WTC11 (cell line): ENCODE measurements at regions not wholly inside any gene's neighbourhood (a gene's known extent, or its start where the extent isn't known, plus 50 kb on each side); places are given as distances from the start of the nearest gene placed in this dataset.

Experiments
- ATAC-seq: fragments of 200-7000 bp; cut with Tn5 transposase; 2 replicates; pipeline ENCODE4 v1.10.0; 2021; ENCODE audit warnings: mild to moderate bottlenecking, moderate library complexity
- CTCF ChIA-PET: fragments of 300-600 bp; sonication (Branson Sonifier 250); formaldehyde crosslinking; loops from one replicate; lab custom pipeline; 2021; ENCODE audit warnings: antibody characterized with exemption; lab: Charles Lee
- POLR2A ChIA-PET: fragments of 350-600 bp; sonication (Branson Sonifier 250); formaldehyde crosslinking; loops from one replicate; lab custom pipeline; 2021; ENCODE audit warnings: antibody characterized with exemption; lab: Charles Lee
- DNase-seq: peaks from one replicate; pipeline ENCODE4 v3.0.0; 2021; ENCODE audit warnings: low spot score
- H3K27ac Mint-ChIP-seq: 2 replicates; pipeline ENCODE4 v1.8.0; 2021; ENCODE audit warnings: mixed read lengths
- H3K27me3 Mint-ChIP-seq: 2 replicates; pipeline ENCODE4 v1.8.0; 2021; ENCODE audit warnings: low read depth, mild to moderate bottlenecking, moderate library complexity, mixed read lengths
- H3K36me3 Mint-ChIP-seq: 2 replicates; pipeline ENCODE4 v1.8.0; 2021; ENCODE audit warnings: mixed read lengths
- H3K4me1 Mint-ChIP-seq: 2 replicates; pipeline ENCODE4 v1.8.0; 2022; ENCODE audit warnings: mixed read lengths
- H3K4me3 Mint-ChIP-seq: 2 replicates; pipeline ENCODE4 v1.8.0; 2021; ENCODE audit warnings: mild to moderate bottlenecking, moderate library complexity, mixed read lengths
- H3K9me3 Mint-ChIP-seq: 2 replicates; pipeline ENCODE4 v1.8.0; 2021; ENCODE audit warnings: mixed read lengths
- ETV6 ChIP-seq: sonication (generic); formaldehyde crosslinking; IDR thresholded peaks from 2 replicates; pipeline ENCODE4 v1.8.1; 2022; ENCODE audit warnings: mild to moderate bottlenecking, missing genetic modification reagents
- JUN ChIP-seq: sonication (generic); formaldehyde crosslinking; IDR thresholded peaks from 2 replicates; pipeline ENCODE4 v1.8.0; 2023; ENCODE audit warnings: mild to moderate bottlenecking, missing genetic modification reagents
- MXD4 ChIP-seq: fragments of 250-450 bp; sonication (Bioruptor Pico); IDR thresholded peaks from 2 replicates; pipeline ENCODE4 v1.8.0; 2021; ENCODE audit warnings: mild to moderate bottlenecking, moderate library complexity, borderline replicate concordance
- MYBL2 ChIP-seq: sonication (generic); formaldehyde crosslinking; IDR thresholded peaks from 2 replicates; pipeline ENCODE4 v1.8.1; 2023; ENCODE audit warnings: mild to moderate bottlenecking, moderate library complexity, missing genetic modification reagents
- NFE2L1 ChIP-seq: sonication (generic); formaldehyde crosslinking; IDR thresholded peaks from 2 replicates; pipeline ENCODE4 v1.8.1; 2023; ENCODE audit warnings: missing genetic modification reagents
- OVOL2 ChIP-seq: fragments of 250-450 bp; sonication (Bioruptor Pico); IDR thresholded peaks from 2 replicates; pipeline ENCODE4 v1.9.0; 2021; ENCODE audit warnings: mild to moderate bottlenecking, borderline replicate concordance
- SMAD3 ChIP-seq: sonication (generic); formaldehyde crosslinking; IDR thresholded peaks from 2 replicates; pipeline ENCODE4 v1.8.0; 2022; ENCODE audit warnings: missing genetic modification reagents, mild to moderate bottlenecking, borderline replicate concordance
- TCF7 ChIP-seq: sonication (generic); formaldehyde crosslinking; IDR thresholded peaks from 2 replicates; pipeline ENCODE4 v1.8.0; 2022; ENCODE audit warnings: mild to moderate bottlenecking, low read depth, missing genetic modification reagents, moderate library complexity
- ZNF138 ChIP-seq: sonication (generic); formaldehyde crosslinking; conservative IDR thresholded peaks from 2 replicates; pipeline ENCODE4 v1.8.1; 2022; ENCODE audit warnings: mild to moderate bottlenecking, moderate library complexity, missing genetic modification reagents
- ZNF671 ChIP-seq: fragments of 250-450 bp; sonication (Bioruptor Pico); IDR thresholded peaks from 2 replicates; pipeline ENCODE4 v1.8.0; 2021; ENCODE audit warnings: mild to moderate bottlenecking
- TF ChIP-seq, protein P1 (sequence below): fragments of 250-450 bp; sonication (Bioruptor Pico); IDR thresholded peaks from 2 replicates; pipeline ENCODE4 v1.9.0; 2021; ENCODE audit warnings: mild to moderate bottlenecking
- TF ChIP-seq, protein P2 (sequence below): fragments of 250-450 bp; sonication (Bioruptor Pico); IDR thresholded peaks from 2 replicates; pipeline ENCODE4 v1.9.0; 2021; ENCODE audit warnings: mild to moderate bottlenecking, borderline replicate concordance
- TF ChIP-seq, protein P3 (sequence below): fragments of 250-450 bp; sonication (Bioruptor Pico); IDR thresholded peaks from 2 replicates; pipeline ENCODE4 v1.9.0; 2021; ENCODE audit warnings: moderate library complexity, mild to moderate bottlenecking, inconsistent platforms, borderline replicate concordance
- TF ChIP-seq, protein P4 (sequence below): sonication (generic); formaldehyde crosslinking; IDR thresholded peaks from 2 replicates; pipeline ENCODE4 v1.8.1; 2023; ENCODE audit warnings: mild to moderate bottlenecking, missing genetic modification reagents, moderate library complexity
- TF ChIP-seq, protein P5 (sequence below): sonication (generic); formaldehyde crosslinking; IDR thresholded peaks from 2 replicates; pipeline ENCODE4 v1.8.1; 2022; ENCODE audit warnings: low read depth, missing genetic modification reagents, borderline replicate concordance
- TF ChIP-seq, protein P6 (sequence below): sonication (generic); formaldehyde crosslinking; IDR thresholded peaks from 2 replicates; pipeline ENCODE4 v1.8.0; 2023; ENCODE audit warnings: missing genetic modification reagents, mild to moderate bottlenecking, borderline replicate concordance

DNA sequence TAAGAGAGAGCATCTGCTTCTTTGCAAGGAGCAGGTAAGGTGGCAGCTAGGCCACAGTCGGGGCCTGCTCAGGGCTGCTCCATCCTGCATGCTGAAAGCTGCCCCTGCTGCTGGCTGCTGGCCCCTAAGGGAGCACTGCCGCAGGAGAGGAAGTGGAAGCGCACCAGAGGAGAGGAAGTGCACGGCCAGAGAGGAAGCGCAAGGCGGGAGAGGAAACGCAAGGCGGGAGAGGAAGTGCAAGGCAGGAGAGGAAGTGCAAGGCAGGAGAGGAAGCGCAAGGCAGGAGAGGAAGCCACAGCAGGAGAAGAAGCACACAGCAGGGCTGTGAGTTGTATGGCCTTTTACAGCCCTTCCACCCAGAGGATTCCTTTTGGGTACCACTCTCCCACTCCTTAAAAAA is 539.0 kb upstream of the TNP1 start:
- H3K9me3 Mint-ChIP-seq = 0 out of 2 replicates have a peak, but pooled peaks cover 2% of the 10 kb centered on the region
- H3K36me3 Mint-ChIP-seq = no peaks in the 10 kb centered on the region
- no peaks in the 10 kb centered on the region; the same call in 1 of the 2 replicates for H3K27me3 Mint-ChIP-seq
- TF ChIP-seq ETV6 (CRISPR knock-in tag) (peak; percentile 89), TCF7 (CRISPR knock-in tag) (no peak)
- TF ChIP-seq, all 79 proteins: peak for 1
- no peak for DNase-seq
- Mint-ChIP-seq H3K27ac (no peak overlapping the region), H3K4me1 (peaks cover 5% of the 10 kb centered on the region), H3K4me3 (no peak overlapping the region)
- POLR2A ChIA-PET = interaction anchor here (0.6 kb wide), 1 partner anchor 1486 kb away, joined by 3 read pairs; no protein-coding TSS in a partner anchor
- CTCF ChIA-PET = no interaction called here
- ATAC-seq = no peak

DNA sequence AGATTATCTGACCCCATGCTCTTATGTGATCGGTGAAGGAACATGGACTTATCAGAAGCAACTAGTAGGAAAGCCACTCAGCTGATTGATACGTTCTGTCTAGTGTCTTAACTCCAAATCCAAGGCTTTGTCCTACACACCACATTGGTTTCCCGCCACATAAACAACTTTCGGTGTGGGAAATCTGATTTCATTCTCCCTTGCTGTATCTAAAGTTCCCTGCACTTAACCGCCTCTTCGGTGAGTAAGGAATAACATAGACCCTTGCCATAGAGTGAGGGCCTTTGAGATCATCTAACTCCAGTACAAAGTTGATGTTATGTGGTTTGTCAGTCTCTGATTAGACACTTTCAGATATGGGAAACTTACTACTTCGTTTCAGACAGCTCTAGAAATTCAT is 538.2 kb upstream of the TNP1 start:
- no peak for DNase-seq
- H3K9me3 Mint-ChIP-seq = peaks cover 2% of the 10 kb centered on the region; the same call in 1 of the 2 replicates
- no peaks in the 10 kb centered on the region for H3K36me3 Mint-ChIP-seq
- POLR2A ChIA-PET = no interaction called here
- no peaks in the 10 kb centered on the region for H3K4me1 Mint-ChIP-seq
- H3K27me3 Mint-ChIP-seq = no peaks in the 10 kb centered on the region; the same call in 1 of the 2 replicates
- H3K27ac Mint-ChIP-seq = no peak overlapping the region
- CTCF ChIA-PET = no interaction called here
- no peak for ATAC-seq
- H3K4me3 Mint-ChIP-seq = no peak overlapping the region
- no peak for TF ChIP-seq NFE2L1
- no peak for TF ChIP-seq MXD4
- TF ChIP-seq SMAD3 (CRISPR knock-in tag) = no peak
- no peak for TF ChIP-seq OVOL2 (CRISPR knock-in tag)
- TF ChIP-seq ZNF138 (CRISPR knock-in tag) = no peak

DNA sequence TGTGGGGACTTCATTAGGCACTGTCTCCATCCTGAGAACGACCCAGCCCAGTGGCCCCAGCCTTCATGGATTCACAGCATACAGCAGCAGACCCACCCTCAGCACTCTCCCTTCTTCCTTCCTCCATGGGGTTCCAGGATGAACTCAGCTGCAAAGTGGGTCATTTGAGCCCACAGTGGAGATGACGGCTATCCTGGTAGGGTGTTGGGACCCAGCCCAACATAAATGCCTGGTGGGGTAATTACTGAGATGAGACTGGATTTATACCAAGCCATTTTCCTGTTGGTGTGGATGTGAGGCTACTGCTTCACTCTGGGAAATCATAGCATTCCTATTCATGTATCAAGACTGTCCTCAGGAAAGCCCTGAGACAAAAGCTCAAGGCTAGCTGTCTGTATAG is 536.7 kb upstream of the TNP1 start:
- CTCF ChIA-PET = no interaction called here
- TF ChIP-seq, protein P1, sequence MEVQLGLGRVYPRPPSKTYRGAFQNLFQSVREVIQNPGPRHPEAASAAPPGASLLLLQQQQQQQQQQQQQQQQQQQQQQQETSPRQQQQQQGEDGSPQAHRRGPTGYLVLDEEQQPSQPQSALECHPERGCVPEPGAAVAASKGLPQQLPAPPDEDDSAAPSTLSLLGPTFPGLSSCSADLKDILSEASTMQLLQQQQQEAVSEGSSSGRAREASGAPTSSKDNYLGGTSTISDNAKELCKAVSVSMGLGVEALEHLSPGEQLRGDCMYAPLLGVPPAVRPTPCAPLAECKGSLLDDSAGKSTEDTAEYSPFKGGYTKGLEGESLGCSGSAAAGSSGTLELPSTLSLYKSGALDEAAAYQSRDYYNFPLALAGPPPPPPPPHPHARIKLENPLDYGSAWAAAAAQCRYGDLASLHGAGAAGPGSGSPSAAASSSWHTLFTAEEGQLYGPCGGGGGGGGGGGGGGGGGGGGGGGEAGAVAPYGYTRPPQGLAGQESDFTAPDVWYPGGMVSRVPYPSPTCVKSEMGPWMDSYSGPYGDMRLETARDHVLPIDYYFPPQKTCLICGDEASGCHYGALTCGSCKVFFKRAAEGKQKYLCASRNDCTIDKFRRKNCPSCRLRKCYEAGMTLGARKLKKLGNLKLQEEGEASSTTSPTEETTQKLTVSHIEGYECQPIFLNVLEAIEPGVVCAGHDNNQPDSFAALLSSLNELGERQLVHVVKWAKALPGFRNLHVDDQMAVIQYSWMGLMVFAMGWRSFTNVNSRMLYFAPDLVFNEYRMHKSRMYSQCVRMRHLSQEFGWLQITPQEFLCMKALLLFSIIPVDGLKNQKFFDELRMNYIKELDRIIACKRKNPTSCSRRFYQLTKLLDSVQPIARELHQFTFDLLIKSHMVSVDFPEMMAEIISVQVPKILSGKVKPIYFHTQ = no peak
- TF ChIP-seq, protein P2, sequence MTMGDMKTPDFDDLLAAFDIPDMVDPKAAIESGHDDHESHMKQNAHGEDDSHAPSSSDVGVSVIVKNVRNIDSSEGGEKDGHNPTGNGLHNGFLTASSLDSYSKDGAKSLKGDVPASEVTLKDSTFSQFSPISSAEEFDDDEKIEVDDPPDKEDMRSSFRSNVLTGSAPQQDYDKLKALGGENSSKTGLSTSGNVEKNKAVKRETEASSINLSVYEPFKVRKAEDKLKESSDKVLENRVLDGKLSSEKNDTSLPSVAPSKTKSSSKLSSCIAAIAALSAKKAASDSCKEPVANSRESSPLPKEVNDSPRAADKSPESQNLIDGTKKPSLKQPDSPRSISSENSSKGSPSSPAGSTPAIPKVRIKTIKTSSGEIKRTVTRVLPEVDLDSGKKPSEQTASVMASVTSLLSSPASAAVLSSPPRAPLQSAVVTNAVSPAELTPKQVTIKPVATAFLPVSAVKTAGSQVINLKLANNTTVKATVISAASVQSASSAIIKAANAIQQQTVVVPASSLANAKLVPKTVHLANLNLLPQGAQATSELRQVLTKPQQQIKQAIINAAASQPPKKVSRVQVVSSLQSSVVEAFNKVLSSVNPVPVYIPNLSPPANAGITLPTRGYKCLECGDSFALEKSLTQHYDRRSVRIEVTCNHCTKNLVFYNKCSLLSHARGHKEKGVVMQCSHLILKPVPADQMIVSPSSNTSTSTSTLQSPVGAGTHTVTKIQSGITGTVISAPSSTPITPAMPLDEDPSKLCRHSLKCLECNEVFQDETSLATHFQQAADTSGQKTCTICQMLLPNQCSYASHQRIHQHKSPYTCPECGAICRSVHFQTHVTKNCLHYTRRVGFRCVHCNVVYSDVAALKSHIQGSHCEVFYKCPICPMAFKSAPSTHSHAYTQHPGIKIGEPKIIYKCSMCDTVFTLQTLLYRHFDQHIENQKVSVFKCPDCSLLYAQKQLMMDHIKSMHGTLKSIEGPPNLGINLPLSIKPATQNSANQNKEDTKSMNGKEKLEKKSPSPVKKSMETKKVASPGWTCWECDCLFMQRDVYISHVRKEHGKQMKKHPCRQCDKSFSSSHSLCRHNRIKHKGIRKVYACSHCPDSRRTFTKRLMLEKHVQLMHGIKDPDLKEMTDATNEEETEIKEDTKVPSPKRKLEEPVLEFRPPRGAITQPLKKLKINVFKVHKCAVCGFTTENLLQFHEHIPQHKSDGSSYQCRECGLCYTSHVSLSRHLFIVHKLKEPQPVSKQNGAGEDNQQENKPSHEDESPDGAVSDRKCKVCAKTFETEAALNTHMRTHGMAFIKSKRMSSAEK (CRISPR knock-in tag) = no peak
- TF ChIP-seq, protein P3, sequence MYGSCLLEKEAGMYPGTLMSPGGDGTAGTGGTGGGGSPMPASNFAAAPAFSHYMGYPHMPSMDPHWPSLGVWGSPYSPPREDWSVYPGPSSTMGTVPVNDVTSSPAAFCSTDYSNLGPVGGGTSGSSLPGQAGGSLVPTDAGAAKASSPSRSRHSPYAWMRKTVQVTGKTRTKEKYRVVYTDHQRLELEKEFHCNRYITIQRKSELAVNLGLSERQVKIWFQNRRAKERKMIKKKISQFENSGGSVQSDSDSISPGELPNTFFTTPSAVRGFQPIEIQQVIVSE = no peak
- TF ChIP-seq ZNF671 (CRISPR knock-in tag) (no peak), MYBL2 (CRISPR knock-in tag) (no peak), NFE2L1 (no peak), JUN (CRISPR knock-in tag) (no peak)
- TF ChIP-seq, protein P4, sequence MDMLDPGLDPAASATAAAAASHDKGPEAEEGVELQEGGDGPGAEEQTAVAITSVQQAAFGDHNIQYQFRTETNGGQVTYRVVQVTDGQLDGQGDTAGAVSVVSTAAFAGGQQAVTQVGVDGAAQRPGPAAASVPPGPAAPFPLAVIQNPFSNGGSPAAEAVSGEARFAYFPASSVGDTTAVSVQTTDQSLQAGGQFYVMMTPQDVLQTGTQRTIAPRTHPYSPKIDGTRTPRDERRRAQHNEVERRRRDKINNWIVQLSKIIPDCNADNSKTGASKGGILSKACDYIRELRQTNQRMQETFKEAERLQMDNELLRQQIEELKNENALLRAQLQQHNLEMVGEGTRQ = no peak
- TF ChIP-seq, protein P5, sequence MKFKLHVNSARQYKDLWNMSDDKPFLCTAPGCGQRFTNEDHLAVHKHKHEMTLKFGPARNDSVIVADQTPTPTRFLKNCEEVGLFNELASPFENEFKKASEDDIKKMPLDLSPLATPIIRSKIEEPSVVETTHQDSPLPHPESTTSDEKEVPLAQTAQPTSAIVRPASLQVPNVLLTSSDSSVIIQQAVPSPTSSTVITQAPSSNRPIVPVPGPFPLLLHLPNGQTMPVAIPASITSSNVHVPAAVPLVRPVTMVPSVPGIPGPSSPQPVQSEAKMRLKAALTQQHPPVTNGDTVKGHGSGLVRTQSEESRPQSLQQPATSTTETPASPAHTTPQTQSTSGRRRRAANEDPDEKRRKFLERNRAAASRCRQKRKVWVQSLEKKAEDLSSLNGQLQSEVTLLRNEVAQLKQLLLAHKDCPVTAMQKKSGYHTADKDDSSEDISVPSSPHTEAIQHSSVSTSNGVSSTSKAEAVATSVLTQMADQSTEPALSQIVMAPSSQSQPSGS (CRISPR knock-in tag) = no peak
- TF ChIP-seq, protein P6, sequence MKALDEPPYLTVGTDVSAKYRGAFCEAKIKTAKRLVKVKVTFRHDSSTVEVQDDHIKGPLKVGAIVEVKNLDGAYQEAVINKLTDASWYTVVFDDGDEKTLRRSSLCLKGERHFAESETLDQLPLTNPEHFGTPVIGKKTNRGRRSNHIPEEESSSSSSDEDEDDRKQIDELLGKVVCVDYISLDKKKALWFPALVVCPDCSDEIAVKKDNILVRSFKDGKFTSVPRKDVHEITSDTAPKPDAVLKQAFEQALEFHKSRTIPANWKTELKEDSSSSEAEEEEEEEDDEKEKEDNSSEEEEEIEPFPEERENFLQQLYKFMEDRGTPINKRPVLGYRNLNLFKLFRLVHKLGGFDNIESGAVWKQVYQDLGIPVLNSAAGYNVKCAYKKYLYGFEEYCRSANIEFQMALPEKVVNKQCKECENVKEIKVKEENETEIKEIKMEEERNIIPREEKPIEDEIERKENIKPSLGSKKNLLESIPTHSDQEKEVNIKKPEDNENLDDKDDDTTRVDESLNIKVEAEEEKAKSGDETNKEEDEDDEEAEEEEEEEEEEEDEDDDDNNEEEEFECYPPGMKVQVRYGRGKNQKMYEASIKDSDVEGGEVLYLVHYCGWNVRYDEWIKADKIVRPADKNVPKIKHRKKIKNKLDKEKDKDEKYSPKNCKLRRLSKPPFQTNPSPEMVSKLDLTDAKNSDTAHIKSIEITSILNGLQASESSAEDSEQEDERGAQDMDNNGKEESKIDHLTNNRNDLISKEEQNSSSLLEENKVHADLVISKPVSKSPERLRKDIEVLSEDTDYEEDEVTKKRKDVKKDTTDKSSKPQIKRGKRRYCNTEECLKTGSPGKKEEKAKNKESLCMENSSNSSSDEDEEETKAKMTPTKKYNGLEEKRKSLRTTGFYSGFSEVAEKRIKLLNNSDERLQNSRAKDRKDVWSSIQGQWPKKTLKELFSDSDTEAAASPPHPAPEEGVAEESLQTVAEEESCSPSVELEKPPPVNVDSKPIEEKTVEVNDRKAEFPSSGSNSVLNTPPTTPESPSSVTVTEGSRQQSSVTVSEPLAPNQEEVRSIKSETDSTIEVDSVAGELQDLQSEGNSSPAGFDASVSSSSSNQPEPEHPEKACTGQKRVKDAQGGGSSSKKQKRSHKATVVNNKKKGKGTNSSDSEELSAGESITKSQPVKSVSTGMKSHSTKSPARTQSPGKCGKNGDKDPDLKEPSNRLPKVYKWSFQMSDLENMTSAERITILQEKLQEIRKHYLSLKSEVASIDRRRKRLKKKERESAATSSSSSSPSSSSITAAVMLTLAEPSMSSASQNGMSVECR (CRISPR knock-in tag) = no peak

More for the DNA sequence above, 536.7 kb upstream of the TNP1 start:
- Mint-ChIP-seq H3K4me1 (no peaks in the 10 kb centered on the region), H3K9me3 (peaks cover 17% of the 10 kb centered on the region), H3K27ac (no peak overlapping the region), H3K36me3 (peaks cover 8% of the 10 kb centered on the region), H3K27me3 (no peaks in the 10 kb centered on the region; the same call in 1 of the 2 replicates), H3K4me3 (no peak overlapping the region)
- ATAC-seq (no peak), DNase-seq (no peak)
- POLR2A ChIA-PET = no interaction called here
